Activated T-cell treated with anti-CD3 and anti-CD28 coated beads, Interleukin-2, amount 50 U/mL, for 24 hours (primary cell): ENCODE measurements at regions not wholly inside any gene's neighbourhood (a gene's known extent, or its start where the extent isn't known, plus 50 kb on each side); places are given as distances from the start of the nearest gene placed in this dataset.
"Not testable (repeated sequence)": the region's sequence is repeated elsewhere in the genome, so short reads cannot be mapped to it uniquely, and the experiment has no call there.

Experiments used
- DNase-seq: peaks from one replicate; pipeline ENCODE4 v3.0.0-alpha.2; 2020
- H3K27ac Mint-ChIP-seq: 2 replicates; pipeline ENCODE4 v1.8.0; 2020; ENCODE audit warnings: mild to moderate bottlenecking, mixed read lengths
- H3K27me3 Mint-ChIP-seq: 2 replicates; pipeline ENCODE4 v1.8.0; 2020; ENCODE audit warnings: mixed read lengths
- H3K36me3 Mint-ChIP-seq: 2 replicates; pipeline ENCODE4 v1.8.0; 2020; ENCODE audit warnings: low read depth, mixed read lengths
- H3K4me1 Mint-ChIP-seq: 2 replicates; pipeline ENCODE4 v1.8.0; 2020; ENCODE audit warnings: low read depth, mixed read lengths
- H3K4me3 Mint-ChIP-seq: 2 replicates; pipeline ENCODE4 v1.8.0; 2020; ENCODE audit warnings: mild to moderate bottlenecking, moderate library complexity, mixed read lengths
- H3K9me3 Mint-ChIP-seq: 2 replicates; pipeline ENCODE4 v1.8.0; 2020; ENCODE audit warnings: mixed read lengths

DNA sequence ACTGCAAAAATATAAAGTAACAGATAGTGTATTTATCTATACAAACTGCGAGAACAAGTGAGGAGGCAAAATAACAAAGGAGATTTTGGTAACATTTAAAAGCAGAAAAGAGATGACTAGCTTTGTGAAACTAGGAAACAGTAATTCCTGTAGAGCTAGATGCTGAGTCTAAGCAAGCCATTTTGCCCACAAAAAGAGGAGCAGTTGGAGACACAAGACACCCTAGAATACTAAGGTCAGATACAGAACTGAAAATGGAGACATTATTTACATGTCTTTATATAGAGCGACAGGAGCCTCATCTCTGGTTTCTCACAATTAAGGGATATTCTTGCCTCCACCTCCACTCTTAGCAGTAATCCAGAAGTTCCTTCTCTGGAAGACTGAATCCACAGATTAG lies 732.4 kb upstream of the GBE1 start:
- H3K4me3 Mint-ChIP-seq: no peak overlapping the region
- H3K27ac Mint-ChIP-seq: no peak overlapping the region
- no peaks in the 10 kb centered on the region for H3K4me1 Mint-ChIP-seq
- no peaks in the 10 kb centered on the region for H3K27me3 Mint-ChIP-seq
- peaks cover 14% of the 10 kb centered on the region for H3K9me3 Mint-ChIP-seq
- no peaks in the 10 kb centered on the region for H3K36me3 Mint-ChIP-seq
- DNase-seq: no peak

DNA sequence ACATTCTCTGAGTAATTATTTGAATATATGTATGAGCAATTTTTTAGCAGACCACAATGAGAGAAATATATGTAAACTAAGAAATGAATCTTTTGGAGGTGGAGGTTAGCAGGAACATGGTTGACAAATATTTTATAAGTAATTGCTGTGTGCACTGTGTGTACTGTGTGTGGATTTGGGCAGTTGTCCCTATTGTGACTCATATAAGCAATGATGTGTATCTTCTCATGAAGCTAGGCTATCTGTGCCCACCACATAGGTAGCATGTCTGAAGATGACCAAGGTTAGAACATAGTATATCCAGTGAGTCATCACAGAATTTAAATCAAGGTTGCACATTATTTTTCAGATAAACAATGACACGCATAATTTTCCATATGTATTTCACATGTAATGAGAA lies 713.9 kb upstream of the GBE1 start:
- no peaks in the 10 kb centered on the region for H3K4me1 Mint-ChIP-seq
- H3K27ac Mint-ChIP-seq: no peak overlapping the region
- H3K9me3 Mint-ChIP-seq: no peaks in the 10 kb centered on the region
- DNase-seq: no peak
- H3K36me3 Mint-ChIP-seq: no peaks in the 10 kb centered on the region
- no peaks in the 10 kb centered on the region for H3K27me3 Mint-ChIP-seq
- no peak overlapping the region for H3K4me3 Mint-ChIP-seq

DNA sequence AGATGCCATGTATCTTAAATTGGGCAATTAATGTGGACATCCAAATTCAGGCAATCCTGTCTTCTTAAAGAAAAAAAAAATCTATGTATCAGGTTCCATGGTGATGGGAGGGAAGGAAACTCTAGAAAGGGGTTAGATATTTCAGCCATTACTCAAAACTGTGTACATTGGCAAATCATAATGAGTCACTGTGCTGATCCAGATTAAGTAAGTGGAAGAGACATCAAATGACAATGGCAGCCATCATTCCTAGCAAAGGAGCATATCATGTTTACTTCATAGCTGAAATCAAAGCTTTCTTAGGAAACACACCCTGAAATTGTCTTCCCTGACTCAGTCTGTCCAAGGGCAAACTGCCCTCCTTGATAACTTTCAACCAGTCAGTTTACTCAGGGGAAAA lies 713.3 kb upstream of the GBE1 start:
- no peaks in the 10 kb centered on the region for H3K36me3 Mint-ChIP-seq
- no peak for DNase-seq

DNA sequence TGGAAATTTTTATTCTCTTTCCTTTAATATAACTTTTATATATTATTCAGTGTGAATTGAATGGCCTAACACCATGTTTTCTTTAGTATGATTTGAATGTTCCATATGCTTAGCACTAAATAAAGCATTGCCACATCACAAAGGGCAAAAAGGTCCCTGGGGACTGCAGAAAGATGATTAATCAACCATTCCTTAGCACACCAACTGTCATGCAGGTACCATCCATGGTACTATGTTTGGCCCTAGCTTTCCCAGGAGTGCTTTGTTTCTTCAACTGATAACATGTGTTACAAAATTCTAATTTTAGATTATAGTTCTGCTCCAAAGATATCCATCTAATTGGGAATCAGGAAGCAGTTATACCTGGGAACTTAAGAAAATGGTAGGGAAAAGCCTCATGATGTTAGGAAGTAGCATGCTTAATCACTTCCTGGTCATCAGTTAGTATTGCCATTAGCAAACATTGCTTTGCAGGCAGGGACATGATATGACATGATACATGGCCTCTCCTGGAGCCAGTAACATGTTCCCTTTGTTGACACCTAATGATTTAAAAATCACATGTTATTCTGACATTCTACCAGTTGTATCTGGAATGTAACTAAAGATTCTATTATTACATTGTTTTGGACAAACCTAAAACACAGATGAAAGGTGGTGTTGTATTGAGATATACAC lies 712.6 kb upstream of the GBE1 start:
- no peak for DNase-seq
- H3K9me3 Mint-ChIP-seq: peaks cover 3% of the 10 kb centered on the region
- no peak overlapping the region for H3K27ac Mint-ChIP-seq
- H3K27me3 Mint-ChIP-seq: no peaks in the 10 kb centered on the region
- H3K4me3 Mint-ChIP-seq: no peak overlapping the region
- H3K4me1 Mint-ChIP-seq: no peaks in the 10 kb centered on the region
- H3K36me3 Mint-ChIP-seq: no peaks in the 10 kb centered on the region

More for the DNA sequence above, 713.3 kb upstream of the GBE1 start:
- Mint-ChIP-seq H3K9me3 (peaks cover 3% of the 10 kb centered on the region), H3K27ac (no peak overlapping the region), H3K4me1 (no peaks in the 10 kb centered on the region), H3K4me3 (no peak overlapping the region), H3K27me3 (no peaks in the 10 kb centered on the region)

DNA sequence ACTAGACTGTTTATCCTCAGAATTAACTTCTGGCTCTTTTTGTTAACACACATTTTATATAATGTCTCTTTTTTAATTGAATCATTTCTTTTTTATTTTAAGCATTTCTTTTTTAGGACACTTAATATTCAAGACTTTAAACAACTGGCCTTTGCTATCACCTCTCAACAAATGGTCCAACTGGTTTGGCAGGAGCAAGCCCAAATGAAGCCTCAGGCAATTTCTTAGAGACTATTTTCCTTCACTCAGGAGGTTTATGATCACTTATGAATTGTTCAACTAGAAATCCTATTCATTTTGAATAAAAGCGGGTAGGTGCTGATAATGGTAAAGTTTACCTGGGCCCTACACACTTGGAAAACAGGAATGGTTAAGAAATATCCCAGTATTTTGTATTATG lies 705.6 kb upstream of the GBE1 start:
- Mint-ChIP-seq H3K36me3 (no peaks in the 10 kb centered on the region), H3K27me3 (no peaks in the 10 kb centered on the region), H3K9me3 (peaks cover 12% of the 10 kb centered on the region), H3K27ac (no peak overlapping the region), H3K4me1 (no peaks in the 10 kb centered on the region), H3K4me3 (no peak overlapping the region)
- DNase-seq: no peak

DNA sequence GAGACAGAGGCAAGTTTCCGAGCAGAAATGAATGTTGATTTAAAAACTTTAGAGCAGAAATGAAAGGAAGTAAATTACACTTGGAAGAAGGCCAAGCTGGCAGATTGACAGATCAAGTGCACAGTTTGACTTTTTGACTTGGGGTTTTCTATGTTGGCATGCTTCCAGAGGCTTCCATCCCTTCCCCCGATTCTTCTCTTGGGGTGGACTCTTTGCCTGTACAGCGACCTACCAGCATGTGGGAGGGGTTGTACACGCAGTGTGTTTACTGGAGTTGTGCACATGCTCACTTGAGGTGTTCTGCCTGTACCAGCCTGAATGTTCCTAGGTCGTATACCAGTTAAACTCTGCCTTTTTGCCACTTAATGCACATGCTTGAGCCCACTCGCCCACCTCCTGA lies 701.5 kb upstream of the GBE1 start:
- no peaks in the 10 kb centered on the region for H3K4me1 Mint-ChIP-seq
- H3K27ac Mint-ChIP-seq: no peak overlapping the region
- H3K4me3 Mint-ChIP-seq: no peak overlapping the region
- H3K9me3 Mint-ChIP-seq: peaks cover 14% of the 10 kb centered on the region
- no peaks in the 10 kb centered on the region for H3K36me3 Mint-ChIP-seq
- DNase-seq: no peak
- no peaks in the 10 kb centered on the region for H3K27me3 Mint-ChIP-seq

DNA sequence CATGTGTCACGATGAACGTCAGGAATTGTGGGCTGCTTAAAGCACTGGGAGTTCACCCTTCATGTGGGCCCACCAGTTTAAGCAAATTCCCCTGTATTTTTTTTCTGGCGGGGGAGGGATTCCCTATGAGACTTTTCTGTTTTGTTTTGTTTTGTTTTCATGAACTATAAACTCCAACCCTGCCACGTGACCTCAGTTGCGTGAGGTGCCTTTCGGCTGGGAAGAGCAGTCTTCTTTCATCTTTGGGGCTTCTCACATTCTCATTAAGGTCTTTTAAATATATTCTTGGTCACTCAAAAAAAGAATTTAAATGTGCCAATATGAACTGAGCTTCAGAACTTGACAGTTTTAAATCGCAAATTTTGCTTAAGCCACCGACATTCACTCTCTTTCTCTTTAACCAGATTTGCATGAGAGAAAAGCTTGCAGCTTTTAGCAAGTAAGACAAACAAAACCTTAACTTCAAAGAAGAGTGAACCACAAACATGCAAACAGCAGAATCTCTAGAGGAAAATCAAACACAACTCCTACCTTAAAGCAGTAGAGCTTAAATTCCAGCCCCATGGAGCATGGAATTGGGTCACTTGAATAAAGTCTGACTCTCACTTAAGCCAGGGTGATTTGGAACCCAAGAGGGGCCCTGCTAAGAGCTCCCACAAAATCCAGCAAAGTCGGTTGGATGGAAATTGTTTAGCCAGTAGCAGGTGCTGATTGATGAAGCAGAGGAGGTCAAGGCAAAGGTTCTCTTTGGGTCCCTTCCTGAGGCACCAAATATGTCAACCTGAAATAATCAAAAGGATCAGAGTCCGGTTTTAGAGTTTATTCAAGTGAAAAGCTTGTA lies 699.8 kb upstream of the GBE1 start:
- Mint-ChIP-seq H3K36me3 (no peaks in the 10 kb centered on the region), H3K4me3 (no peak overlapping the region), H3K27ac (no peak overlapping the region), H3K4me1 (no peaks in the 10 kb centered on the region), H3K27me3 (no peaks in the 10 kb centered on the region), H3K9me3 (peaks cover 9% of the 10 kb centered on the region)
- no peak for DNase-seq

DNA sequence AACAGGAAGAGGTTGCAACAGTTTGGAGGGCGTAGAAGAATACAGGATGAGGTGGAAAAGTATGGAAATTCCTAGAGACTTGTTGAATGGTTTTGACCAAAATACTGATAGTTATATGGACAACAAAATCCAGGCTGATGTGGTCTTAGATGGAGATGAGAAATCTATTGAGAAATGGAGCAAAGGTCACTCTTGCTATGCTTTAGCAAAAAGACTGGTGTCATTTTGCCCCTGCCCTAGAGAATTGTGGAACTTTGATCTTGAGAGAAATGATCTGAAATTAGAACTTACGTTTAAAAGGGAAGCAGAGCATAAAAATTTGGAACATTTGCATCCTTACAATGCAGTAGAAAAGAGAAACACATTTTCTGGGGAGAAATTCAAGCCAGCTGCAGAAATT lies 686.9 kb upstream of the GBE1 start:
- no peak overlapping the region for H3K27ac Mint-ChIP-seq
- no peak overlapping the region for H3K4me3 Mint-ChIP-seq
- H3K36me3 Mint-ChIP-seq: no peaks in the 10 kb centered on the region
- H3K4me1 Mint-ChIP-seq: no peaks in the 10 kb centered on the region
- peaks cover 21% of the 10 kb centered on the region for H3K9me3 Mint-ChIP-seq
- DNase-seq: no peak
- H3K27me3 Mint-ChIP-seq: no peaks in the 10 kb centered on the region

DNA sequence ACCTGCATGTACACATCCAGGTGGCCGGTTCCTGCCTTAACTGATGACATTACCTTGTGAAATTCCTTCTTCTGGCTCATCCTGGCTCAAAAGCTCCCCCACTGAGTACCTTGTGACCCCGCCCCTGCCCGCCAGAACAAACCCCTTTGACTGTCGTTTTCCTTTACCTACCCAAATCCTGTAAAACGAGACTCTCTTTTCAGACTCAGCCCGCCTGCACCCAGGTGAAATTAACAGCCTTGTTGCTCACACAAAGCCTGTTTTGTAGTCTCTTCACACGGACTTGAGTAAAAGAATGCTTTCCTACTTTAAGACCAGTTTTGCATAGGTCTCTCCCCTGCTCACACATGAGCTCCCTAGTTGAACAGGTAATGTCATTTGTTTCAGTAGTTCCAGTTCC lies 667.4 kb upstream of the GBE1 start:
- not testable (repeated sequence) for H3K4me3 Mint-ChIP-seq, H3K36me3 Mint-ChIP-seq, H3K27ac Mint-ChIP-seq, H3K4me1 Mint-ChIP-seq, H3K27me3 Mint-ChIP-seq, DNase-seq
- H3K9me3 Mint-ChIP-seq: peaks cover 19% of the 10 kb centered on the region

DNA sequence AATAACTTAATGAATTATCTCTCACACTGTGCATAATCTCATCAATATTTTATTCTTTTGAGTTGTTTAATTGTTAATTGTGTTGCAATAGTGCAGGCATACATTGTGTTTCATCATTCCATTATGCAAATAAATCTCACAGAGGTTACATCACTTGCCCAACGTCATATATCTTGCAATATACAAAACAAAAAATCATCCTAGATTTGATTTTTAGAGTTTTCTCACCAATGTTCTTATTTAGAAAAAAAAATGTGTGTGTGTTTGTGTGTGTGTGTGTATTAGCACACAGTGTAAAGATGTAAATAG lies 662.5 kb upstream of the GBE1 start:
- no peak overlapping the region for H3K4me3 Mint-ChIP-seq
- H3K36me3 Mint-ChIP-seq: no peaks in the 10 kb centered on the region
- H3K9me3 Mint-ChIP-seq: peaks cover 6% of the 10 kb centered on the region
- H3K4me1 Mint-ChIP-seq: no peaks in the 10 kb centered on the region
- no peak for DNase-seq
- H3K27me3 Mint-ChIP-seq: no peaks in the 10 kb centered on the region
- no peak overlapping the region for H3K27ac Mint-ChIP-seq

DNA sequence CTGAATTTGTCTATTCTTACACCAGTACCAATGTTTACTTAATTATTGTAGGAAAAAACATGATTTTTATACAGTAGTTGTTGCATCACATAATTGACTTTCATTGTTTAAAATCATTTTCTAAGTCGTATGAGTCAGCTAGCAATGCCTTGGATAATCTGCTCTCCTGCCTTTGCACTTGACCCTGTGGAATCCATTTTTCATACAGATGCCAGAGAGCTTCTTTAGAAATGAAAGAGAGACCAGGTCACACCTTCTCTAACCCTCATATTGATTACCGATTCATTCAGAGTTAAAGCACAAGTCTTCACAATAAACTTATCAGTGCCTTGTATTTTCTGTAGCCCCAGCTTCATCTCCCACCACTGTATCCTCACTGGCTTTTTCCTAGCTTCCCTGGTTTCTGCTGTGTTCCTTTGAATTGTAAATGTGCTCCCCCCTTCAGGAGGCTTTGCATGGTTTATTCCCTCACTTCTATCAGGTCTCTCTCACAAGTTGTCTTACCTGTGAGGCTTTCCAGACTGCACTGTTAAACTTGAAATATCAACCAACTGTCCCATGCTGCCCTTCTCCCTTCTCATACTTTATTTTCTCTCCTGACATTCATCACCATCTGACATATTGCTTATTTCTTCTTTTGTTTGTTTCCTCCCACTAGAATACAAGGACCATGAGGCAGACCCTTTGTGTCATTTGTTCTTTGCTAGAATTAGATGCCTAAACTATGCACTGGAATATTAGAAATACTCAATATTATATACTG lies 662.0 kb upstream of the GBE1 start:
- no peaks in the 10 kb centered on the region for H3K36me3 Mint-ChIP-seq
- H3K27ac Mint-ChIP-seq: no peak overlapping the region
- no peaks in the 10 kb centered on the region for H3K4me1 Mint-ChIP-seq
- H3K27me3 Mint-ChIP-seq: no peaks in the 10 kb centered on the region
- no peak overlapping the region for H3K4me3 Mint-ChIP-seq
- H3K9me3 Mint-ChIP-seq: peaks cover 4% of the 10 kb centered on the region
- no peak for DNase-seq

DNA sequence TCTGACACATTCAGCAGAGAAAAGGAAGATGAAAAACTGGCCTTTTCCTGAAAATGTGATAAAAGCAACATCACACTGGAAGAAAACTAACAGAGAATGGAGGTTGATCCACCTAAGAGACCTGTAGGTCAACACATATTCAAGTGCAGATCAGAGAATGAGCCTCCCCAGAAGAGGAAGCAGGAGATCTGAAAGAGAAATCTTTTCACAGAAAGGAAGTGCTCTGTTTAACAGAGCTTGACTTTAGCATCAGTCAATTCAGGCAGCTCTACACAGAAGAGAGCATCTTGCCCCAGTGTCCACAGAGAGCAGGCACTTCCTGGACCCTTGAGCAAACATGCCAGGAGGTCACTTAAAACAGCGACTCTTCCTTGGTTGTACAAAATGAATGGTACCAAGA lies 655.4 kb upstream of the GBE1 start:
- H3K27me3 Mint-ChIP-seq: no peaks in the 10 kb centered on the region
- H3K9me3 Mint-ChIP-seq: peaks cover 5% of the 10 kb centered on the region
- no peak overlapping the region for H3K4me3 Mint-ChIP-seq

DNA sequence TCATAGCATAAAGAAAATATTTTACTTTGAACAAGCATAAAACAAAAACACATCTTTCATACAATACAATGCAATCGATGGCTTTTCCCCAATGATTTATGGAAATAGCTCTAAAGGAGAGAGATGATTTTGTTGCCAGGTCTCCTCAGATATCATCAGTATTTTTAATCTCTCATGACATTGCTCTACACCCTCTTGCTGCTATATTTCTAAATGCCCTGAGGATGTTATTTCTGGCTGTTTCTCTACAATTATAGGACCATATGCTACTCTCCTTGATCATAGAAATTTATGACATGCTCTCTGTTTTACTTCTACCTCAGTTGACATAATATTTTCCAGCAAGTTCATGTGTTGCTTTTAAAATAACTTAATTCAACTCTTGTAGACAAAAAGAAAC lies 654.9 kb upstream of the GBE1 start:
- H3K4me3 Mint-ChIP-seq: no peak overlapping the region
- no peaks in the 10 kb centered on the region for H3K36me3 Mint-ChIP-seq
- H3K27ac Mint-ChIP-seq: no peak overlapping the region
- no peaks in the 10 kb centered on the region for H3K4me1 Mint-ChIP-seq
- peaks cover 5% of the 10 kb centered on the region for H3K9me3 Mint-ChIP-seq
- no peaks in the 10 kb centered on the region for H3K27me3 Mint-ChIP-seq
- no peak for DNase-seq

More for the DNA sequence above, 655.4 kb upstream of the GBE1 start:
- Mint-ChIP-seq H3K4me1 (no peaks in the 10 kb centered on the region), H3K36me3 (no peaks in the 10 kb centered on the region), H3K27ac (no peak overlapping the region)
- no peak for DNase-seq

DNA sequence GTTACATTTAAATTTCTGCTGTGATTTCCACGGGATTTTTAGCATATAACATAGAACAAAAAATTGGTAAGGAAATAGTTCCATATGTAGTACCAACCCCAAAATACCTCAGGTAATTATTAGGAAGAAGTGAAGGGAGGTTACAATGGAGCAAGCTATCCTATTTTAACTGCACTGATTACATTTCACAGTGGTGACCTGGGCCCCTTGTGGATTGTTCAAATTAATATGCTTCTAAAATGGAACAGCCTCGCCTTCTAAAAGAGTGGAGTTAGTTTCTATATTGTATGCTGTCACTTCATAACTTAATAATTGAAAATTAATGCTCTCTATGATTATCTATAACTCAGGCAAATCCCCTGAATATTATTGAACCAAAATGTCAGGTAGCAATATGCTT lies 651.7 kb upstream of the GBE1 start:
- Mint-ChIP-seq H3K27ac (no peak overlapping the region), H3K36me3 (no peaks in the 10 kb centered on the region), H3K27me3 (no peaks in the 10 kb centered on the region), H3K4me3 (no peak overlapping the region), H3K9me3 (peaks cover 4% of the 10 kb centered on the region), H3K4me1 (no peaks in the 10 kb centered on the region)
- DNase-seq: no peak

DNA sequence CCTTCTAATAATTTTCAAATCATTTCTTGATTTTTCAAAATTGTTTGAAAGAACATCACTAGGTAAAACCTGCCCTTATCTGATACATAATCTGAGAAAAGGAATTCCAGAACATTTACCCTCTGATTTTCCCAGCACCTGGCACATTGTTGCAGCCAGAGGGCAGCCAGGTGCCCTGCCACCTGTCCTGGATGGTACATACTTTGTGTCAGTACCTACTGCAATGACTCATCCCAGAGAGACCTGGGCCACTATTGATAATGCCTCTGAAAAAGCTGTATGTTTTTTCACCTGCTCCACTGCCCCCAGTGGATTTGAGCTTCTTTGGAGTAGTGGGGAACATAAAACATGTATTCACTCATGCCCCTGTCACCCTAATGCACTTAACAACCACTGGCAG lies 648.9 kb upstream of the GBE1 start:
- H3K4me3 Mint-ChIP-seq: no peak overlapping the region
- no peak overlapping the region for H3K27ac Mint-ChIP-seq

More for the DNA sequence above, 648.9 kb upstream of the GBE1 start:
- Mint-ChIP-seq H3K4me1 (no peaks in the 10 kb centered on the region), H3K9me3 (peaks cover 2% of the 10 kb centered on the region), H3K27me3 (no peaks in the 10 kb centered on the region), H3K36me3 (no peaks in the 10 kb centered on the region)
- DNase-seq: no peak
